ENCODE measurements at regions not wholly inside any gene's neighbourhood (a gene's known extent, or its start where the extent isn't known, plus 50 kb on each side); places are given as distances from the start of the nearest gene placed in this dataset.

GRCh38 chr17:72233986-72234385, 113.2 kb downstream of the SOX9 start:
- TF ChIP-seq ZC3H10 (CRISPR knock-in tag; IDR thresholded peaks at IDR 0.05) (no peak), ESRRG (CRISPR knock-in tag; IDR thresholded peaks at IDR 0.05) (no peak)
